H9 (cell line): ENCODE measurements at regions not wholly inside any gene's neighbourhood (a gene's known extent, or its start where the extent isn't known, plus 50 kb on each side); places are given as distances from the start of the nearest gene placed in this dataset.

ENCODE experiments used
- DNase-seq: peaks from one replicate; pipeline ENCODE4 v3.0.0-alpha.2; 2017
- H2AFZ ChIP-seq: one replicate; pipeline ENCODE4 v1.6.1; 2013; ENCODE audit warnings: mild to moderate bottlenecking, low read length, control low read depth, moderate library complexity
- H2AK5ac ChIP-seq: 2 replicates; pipeline ENCODE4 v1.6.1; 2013; ENCODE audit warnings: low read length, control low read depth, mixed read lengths; ENCODE audit not compliant: insufficient read length
- H2BK120ac ChIP-seq: one replicate; pipeline ENCODE4 v1.6.1; 2013; ENCODE audit warnings: low read depth, mild to moderate bottlenecking, low read length, control low read depth, inconsistent platforms; ENCODE audit not compliant: poor library complexity, severe bottlenecking
- H2BK12ac ChIP-seq: 2 replicates; pipeline ENCODE4 v1.6.1; 2013; ENCODE audit warnings: low read length, control low read depth, mixed read lengths, low read depth; ENCODE audit not compliant: insufficient read length
- H2BK15ac ChIP-seq: 2 replicates; pipeline ENCODE4 v1.6.1; 2013; ENCODE audit warnings: low read depth, low read length, control low read depth
- H2BK20ac ChIP-seq: one replicate; pipeline ENCODE4 v1.6.1; 2013; ENCODE audit warnings: low read depth, mild to moderate bottlenecking, low read length, control low read depth, inconsistent platforms; ENCODE audit not compliant: poor library complexity, severe bottlenecking
- H2BK5ac ChIP-seq: 2 replicates; pipeline ENCODE4 v1.6.1; 2013; ENCODE audit warnings: low read length, control low read depth, mixed read lengths; ENCODE audit not compliant: insufficient read length
- H3K14ac ChIP-seq: 2 replicates; pipeline ENCODE4 v1.6.1; 2013; ENCODE audit warnings: low read length, control low read depth; ENCODE audit not compliant: insufficient read depth
- H3K18ac ChIP-seq: 2 replicates; pipeline ENCODE4 v1.6.1; 2013; ENCODE audit warnings: low read depth, mild to moderate bottlenecking, mixed read lengths, low read length, control low read depth; ENCODE audit not compliant: insufficient read length
- H3K23ac ChIP-seq: 2 replicates; pipeline ENCODE4 v1.6.1; 2013; ENCODE audit warnings: low read length, control low read depth, mixed read lengths, low read depth; ENCODE audit not compliant: insufficient read length
- H3K23me2 ChIP-seq: 2 replicates; pipeline ENCODE4 v1.6.1; 2013; ENCODE audit warnings: low read depth, mild to moderate bottlenecking, mixed read lengths, low read length, control low read depth; ENCODE audit not compliant: insufficient read length, poor library complexity, severe bottlenecking
- H3K27ac ChIP-seq: 2 replicates; pipeline ENCODE4 v1.5.1; 2013; ENCODE audit warnings: low read length, control low read depth, mixed read lengths, low read depth; ENCODE audit not compliant: insufficient read length
- H3K27me3 ChIP-seq: 2 replicates; pipeline ENCODE4 v1.6.1; 2013; ENCODE audit warnings: low read length, control low read depth, inconsistent platforms; ENCODE audit not compliant: insufficient read depth
- H3K4ac ChIP-seq: 2 replicates; pipeline ENCODE4 v1.6.1; 2013; ENCODE audit warnings: low read depth, mild to moderate bottlenecking, control low read depth, inconsistent platforms, low read length, moderate library complexity
- H3K4me1 ChIP-seq: 2 replicates; pipeline ENCODE4 v1.6.1; 2013; ENCODE audit warnings: low read length, control low read depth, inconsistent platforms; ENCODE audit not compliant: insufficient read depth
- H3K4me2 ChIP-seq: 2 replicates; pipeline ENCODE4 v1.6.1; 2013; ENCODE audit warnings: low read length, control low read depth, mixed read lengths; ENCODE audit not compliant: insufficient read length, insufficient read depth
- H3K56ac ChIP-seq: 2 replicates; pipeline ENCODE4 v1.6.1; 2013; ENCODE audit warnings: low read depth, mild to moderate bottlenecking, mixed read lengths, low read length, control low read depth; ENCODE audit not compliant: insufficient read length
- H3K79me1 ChIP-seq: 2 replicates; pipeline ENCODE4 v1.6.1; 2013; ENCODE audit warnings: low read depth, mild to moderate bottlenecking, moderate library complexity, low read length, control low read depth, inconsistent platforms; ENCODE audit not compliant: insufficient read depth, poor library complexity, severe bottlenecking
- H3K79me2 ChIP-seq: 2 replicates; pipeline ENCODE4 v1.6.1; 2013; ENCODE audit warnings: low read length, control low read depth, inconsistent platforms; ENCODE audit not compliant: insufficient read depth
- H3K9ac ChIP-seq: 2 replicates; pipeline ENCODE4 v1.6.1; 2013; ENCODE audit warnings: low read length, control low read depth, mixed read lengths; ENCODE audit not compliant: insufficient read length; ENCODE audit errors: extremely low read depth
- H3K9me3 ChIP-seq: one replicate; pipeline ENCODE4 v1.6.1; 2013; ENCODE audit warnings: low read depth, low read length, inconsistent platforms; ENCODE audit not compliant: control insufficient read depth
- H3T11ph ChIP-seq: one replicate; pipeline ENCODE4 v1.6.1; 2013; ENCODE audit warnings: mild to moderate bottlenecking, low read length, control low read depth, inconsistent platforms
- H4K20me1 ChIP-seq: one replicate; pipeline ENCODE4 v1.6.1; 2013; ENCODE audit not compliant: control insufficient read depth, insufficient read length, insufficient read depth
- H4K5ac ChIP-seq: 2 replicates; pipeline ENCODE4 v1.6.1; 2013; ENCODE audit warnings: low read depth, mild to moderate bottlenecking, mixed read lengths, low read length, control low read depth; ENCODE audit not compliant: insufficient read length
- H4K8ac ChIP-seq: replicated peaks from 2 replicates; pipeline ENCODE4 v1.6.1; 2013; ENCODE audit warnings: low read length, control low read depth, mixed read lengths, low read depth; ENCODE audit not compliant: insufficient read length
- H4K91ac ChIP-seq: 2 replicates; pipeline ENCODE4 v1.6.1; 2013; ENCODE audit warnings: low read depth, mild to moderate bottlenecking, moderate library complexity, mixed read lengths, low read length, control low read depth; ENCODE audit not compliant: insufficient read length
- H3K27ac Mint-ChIP-seq, 3 experiments: 2 replicates in 2 of 3; 3 replicates in 1 of 3; pipeline ENCODE4 v1.8.0; 2020 to 2021; ENCODE audit warnings: mixed read lengths in 3 of 3, mild to moderate bottlenecking in 1 of 3, moderate library complexity in 1 of 3
- H3K27me3 Mint-ChIP-seq: 2 replicates; pipeline ENCODE4 v1.8.0; 2021; ENCODE audit warnings: low read depth, mild to moderate bottlenecking, moderate library complexity, mixed read lengths
- H3K36me3 Mint-ChIP-seq, 3 experiments: 2 replicates in 2 of 3; 3 replicates in 1 of 3; pipeline ENCODE4 v1.8.0; 2020 to 2021; ENCODE audit warnings: low read depth in 3 of 3, mixed read lengths in 3 of 3; ENCODE audit not compliant: insufficient read depth in 1 of 3
- H3K4me1 Mint-ChIP-seq, 2 experiments: 2 replicates each; pipeline ENCODE4 v1.8.0; 2020; ENCODE audit warnings: mixed read lengths in 2 of 2
- H3K4me3 Mint-ChIP-seq, 2 experiments: 2 replicates in 1 of 2; 3 replicates in 1 of 2; pipeline ENCODE4 v1.8.0; 2020 to 2021; ENCODE audit warnings: mild to moderate bottlenecking in 2 of 2, mixed read lengths in 2 of 2, moderate library complexity in 1 of 2
- H3K9me3 Mint-ChIP-seq, 2 experiments: 2 replicates in 1 of 2; 3 replicates in 1 of 2; pipeline ENCODE4 v1.8.0; 2020; ENCODE audit warnings: mild to moderate bottlenecking in 2 of 2, mixed read lengths in 2 of 2, moderate library complexity in 1 of 2
- CTCF ChIP-seq: fragments of 200-600 bp; sonication (generic); conservative IDR thresholded peaks from 3 replicates; pipeline ENCODE4 v1.8.0; 2021; ENCODE audit warnings: antibody characterized with exemption, mild to moderate bottlenecking
- WGBS: extraction: QIAGEN DNeasy Blood & Tissue Kit; methylation state at CpG from one replicate; pipeline ENCODE4 v1.1.7; 2013; ENCODE audit warnings: missing lambda C conversion rate, low lambda C conversion rate, mixed read lengths; ENCODE audit not compliant: insufficient read length; ENCODE audit errors: extremely low coverage; 5-methylcytosine and 5-hydroxymethylcytosine counted together

DNA sequence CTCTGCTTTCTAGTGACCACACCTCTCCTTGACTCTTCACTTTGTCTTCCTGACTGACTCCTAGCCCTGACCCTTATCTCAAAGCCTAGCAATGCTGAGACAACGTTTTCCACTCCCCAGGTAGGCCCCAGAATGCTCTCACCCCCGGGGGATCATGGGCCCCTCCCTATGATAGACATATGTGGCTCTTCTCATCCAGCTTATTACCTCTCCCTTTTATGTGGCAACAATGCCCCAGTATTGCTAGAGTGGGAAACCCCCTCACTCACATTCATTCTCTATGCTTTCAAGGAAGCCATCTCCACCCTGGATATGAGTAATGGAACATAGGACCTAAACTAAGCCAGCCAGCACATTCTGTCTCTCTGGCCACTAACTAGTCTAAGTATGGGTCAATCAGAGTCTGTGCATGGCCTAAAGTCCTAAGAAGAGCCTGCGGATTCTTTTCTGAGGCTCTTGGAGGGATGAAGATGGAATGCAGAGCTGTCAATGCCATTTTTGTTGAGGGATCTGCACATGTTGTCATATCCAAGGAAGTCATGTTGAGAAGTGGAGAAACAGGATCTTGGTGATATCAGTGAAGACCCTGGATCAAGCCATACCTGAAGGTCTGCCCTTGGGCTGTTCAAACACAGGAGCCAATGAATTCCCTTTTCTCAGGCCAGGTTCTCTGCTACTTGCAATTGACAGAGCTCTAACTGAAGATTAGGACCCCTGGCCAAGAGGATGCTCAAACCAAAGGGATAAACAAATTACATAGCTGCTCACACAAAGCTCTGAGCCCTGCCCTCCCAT, 79.8 kb upstream of the GRK3 start:
- TF ChIP-seq CTCF = no peak
- WGBS = no CpG with 5 or more reads among the region's 3 CpGs

More for the DNA sequence above, 79.8 kb upstream of the GRK3 start:
- H3K56ac ChIP-seq = no peak overlapping the region
- no peak overlapping the region for H3K23ac ChIP-seq
- H3K9me3 Mint-ChIP-seq = peaks cover 0 to 3% of the 10 kb centered on the region in 2 experiments; a peak in 2 of 5 replicates
- H2BK15ac ChIP-seq = no peak overlapping the region
- no peak overlapping the region for H2AK5ac ChIP-seq
- H2BK12ac ChIP-seq = no peak overlapping the region
- no peak overlapping the region for H4K8ac ChIP-seq
- H2AFZ ChIP-seq = no peak overlapping the region
- H3K9me3 ChIP-seq = no peaks in the 10 kb centered on the region
- no peaks in the 10 kb centered on the region for H3K79me2 ChIP-seq
- no peaks in the 10 kb centered on the region for H4K20me1 ChIP-seq
- H2BK120ac ChIP-seq = no peak overlapping the region
- peaks cover 0 to 2% of the 10 kb centered on the region in 2 experiments; a peak in 1 of 4 replicates for H3K4me1 Mint-ChIP-seq
- H3K27ac ChIP-seq = no peak overlapping the region
- no peak overlapping the region for H4K91ac ChIP-seq
- H3K18ac ChIP-seq = no peak overlapping the region
- H2BK5ac ChIP-seq = no peak overlapping the region
- H3T11ph ChIP-seq = no peak overlapping the region
- H3K9ac ChIP-seq = no peak overlapping the region
- H4K5ac ChIP-seq = no peak overlapping the region
- no peak overlapping the region for H3K14ac ChIP-seq
- H3K27me3 ChIP-seq = no peaks in the 10 kb centered on the region
- H3K4me1 ChIP-seq = no peaks in the 10 kb centered on the region
- H3K4ac ChIP-seq = no peak overlapping the region
- H3K4me3 Mint-ChIP-seq = no peak overlapping the region
- H3K27ac Mint-ChIP-seq = no peak overlapping the region
- H3K36me3 Mint-ChIP-seq = peaks cover 19 to 52% (median 42%) of the 10 kb centered on the region in 3 experiments
- no peak overlapping the region for H3K4me2 ChIP-seq
- no peaks in the 10 kb centered on the region for H3K79me1 ChIP-seq
- no peaks in the 10 kb centered on the region for H3K27me3 Mint-ChIP-seq
- no peak overlapping the region for H2BK20ac ChIP-seq
- no peak for DNase-seq
- no peaks in the 10 kb centered on the region for H3K23me2 ChIP-seq
